ENCODE measurements at regions not wholly inside any gene's neighbourhood (a gene's known extent, or its start where the extent isn't known, plus 50 kb on each side); places are given as distances from the start of the nearest gene placed in this dataset.

GRCh38 chr7:119329715-119330114 lies 943.3 kb upstream of the KCND2 start:
- Mint-ChIP-seq H3K27ac (ENCODE audit: unreplicated experiment) (no peak overlapping the region), H3K4me3 (ENCODE audit: unreplicated experiment) (no peak overlapping the region), H3K9me3 (ENCODE audit: unreplicated experiment) (no peaks in the 10 kb centered on the region), H3K4me1 (ENCODE audit: low read depth, unreplicated experiment) (no peaks in the 10 kb centered on the region), H3K36me3 (ENCODE audit: insufficient read depth, unreplicated experiment) (no peaks in the 10 kb centered on the region), H3K27me3 (ENCODE audit: insufficient read depth, unreplicated experiment) (peaks cover 3% of the 10 kb centered on the region)
- TF ChIP-seq CTCF (IDR thresholded peaks at IDR 0.05; ENCODE audit: insufficient read depth in 1 of 2, low read depth in 1 of 2, low read length in 1 of 2, severe bottlenecking in 1 of 2, unreplicated experiment in 1 of 2) = no peak
- no peaks in the 10 kb centered on the region for H3K27me3 ChIP-seq (replicated peaks; ENCODE audit: control insufficient read depth, insufficient read depth, low read length)
- ChIA-PET POLR2A (no interaction called here), CTCF (no interaction called here)
- H3K4me1 ChIP-seq = no peaks in the 10 kb centered on the region
- intact Hi-C loops (cut with micrococcal nuclease; ENCODE audit: unreplicated experiment) = no loop called here
- no TSS peak for BruUV-seq (replicated peaks)
- DNase-seq = no peak
- no peaks in the 10 kb centered on the region; the same call in 1 of the 2 replicates for H3K9me3 ChIP-seq
- H3K4me3 ChIP-seq (ENCODE audit: low read depth, low read length) = no peak overlapping the region
- H3K36me3 ChIP-seq (ENCODE audit: control insufficient read depth, insufficient read depth, low read length) = no peaks in the 10 kb centered on the region

- H3K27me3 ChIP-seq (replicated peaks; ENCODE audit: control insufficient read depth, insufficient read depth, low read length) = no peaks in the 10 kb centered on the region
- H3K9me3 Mint-ChIP-seq (ENCODE audit: unreplicated experiment) = no peaks in the 10 kb centered on the region
- no peaks in the 10 kb centered on the region for H3K36me3 Mint-ChIP-seq (ENCODE audit: insufficient read depth, unreplicated experiment)
- no peak for TF ChIP-seq CTCF (IDR thresholded peaks at IDR 0.05; ENCODE audit: insufficient read depth in 1 of 2, low read depth in 1 of 2, low read length in 1 of 2, severe bottlenecking in 1 of 2, unreplicated experiment in 1 of 2)
- H3K4me3 Mint-ChIP-seq (ENCODE audit: unreplicated experiment) = no peak overlapping the region
- DNase-seq = no peak
- POLR2A ChIA-PET = no interaction called here
- H3K4me3 ChIP-seq (ENCODE audit: low read depth, low read length) = no peak overlapping the region
- H3K27me3 Mint-ChIP-seq (ENCODE audit: insufficient read depth, unreplicated experiment) = peaks cover 2% of the 10 kb centered on the region
- no TSS peak for BruUV-seq (replicated peaks)
- CTCF ChIA-PET = no interaction called here
- no peaks in the 10 kb centered on the region for H3K36me3 ChIP-seq (ENCODE audit: control insufficient read depth, insufficient read depth, low read length)
- H3K27ac Mint-ChIP-seq (ENCODE audit: unreplicated experiment) = no peak overlapping the region
- intact Hi-C loops (cut with micrococcal nuclease; ENCODE audit: unreplicated experiment) = no loop called here
- no peaks in the 10 kb centered on the region for H3K4me1 Mint-ChIP-seq (ENCODE audit: low read depth, unreplicated experiment)
- no peaks in the 10 kb centered on the region for H3K4me1 ChIP-seq
- no peaks in the 10 kb centered on the region; the same call in 1 of the 2 replicates for H3K9me3 ChIP-seq
Observed at GRCh38 chr7:119335405-119335804, 937.6 kb upstream of the KCND2 start.

GRCh38 chr7:119341822-119342221 lies 931.2 kb upstream of the KCND2 start:
- no peak for DNase-seq
- H3K27ac Mint-ChIP-seq (ENCODE audit: unreplicated experiment) = no peak overlapping the region
- intact Hi-C loops (cut with micrococcal nuclease; ENCODE audit: unreplicated experiment) = no loop called here
- ChIA-PET POLR2A (no interaction called here), CTCF (no interaction called here)
- Histone ChIP-seq H3K36me3 (ENCODE audit: control insufficient read depth, insufficient read depth, low read length) (no peaks in the 10 kb centered on the region), H3K9me3 (no peaks in the 10 kb centered on the region), H3K4me3 (ENCODE audit: low read depth, low read length) (no peak overlapping the region), H3K27me3 (replicated peaks; ENCODE audit: control insufficient read depth, insufficient read depth, low read length) (no peaks in the 10 kb centered on the region), H3K4me1 (no peaks in the 10 kb centered on the region)
- no peak overlapping the region for H3K4me3 Mint-ChIP-seq (ENCODE audit: unreplicated experiment)
- no peaks in the 10 kb centered on the region for H3K36me3 Mint-ChIP-seq (ENCODE audit: insufficient read depth, unreplicated experiment)
- H3K4me1 Mint-ChIP-seq (ENCODE audit: low read depth, unreplicated experiment) = no peaks in the 10 kb centered on the region
- no peaks in the 10 kb centered on the region for H3K27me3 Mint-ChIP-seq (ENCODE audit: insufficient read depth, unreplicated experiment)
- no peaks in the 10 kb centered on the region for H3K9me3 Mint-ChIP-seq (ENCODE audit: unreplicated experiment)
- TF ChIP-seq CTCF (IDR thresholded peaks at IDR 0.05; ENCODE audit: insufficient read depth in 1 of 2, low read depth in 1 of 2, low read length in 1 of 2, severe bottlenecking in 1 of 2, unreplicated experiment in 1 of 2) = no peak
- no TSS peak for BruUV-seq (replicated peaks)

Data from Caco-2 (cell line).